Hepatocyte (in vitro differentiated cells): ENCODE measurements at regions not wholly inside any gene's neighbourhood (a gene's known extent, or its start where the extent isn't known, plus 50 kb on each side); places are given as distances from the start of the nearest gene placed in this dataset.

Experiments used
- DNase-seq: peaks from one replicate; pipeline ENCODE4 v3.0.0-alpha.2; 2016; ENCODE audit warnings: low spot score
- H2AFZ ChIP-seq: fragments of 200-600 bp; sonication (generic); 2 replicates; pipeline ENCODE4 v1.6.0; 2016; ENCODE audit warnings: antibody characterized with exemption, mild to moderate bottlenecking
- H3K27ac ChIP-seq: fragments of 200-600 bp; sonication (generic); 2 replicates; pipeline ENCODE4 v1.5.1; 2016; ENCODE audit warnings: mild to moderate bottlenecking
- H3K27me3 ChIP-seq: fragments of 200-600 bp; sonication (generic); 2 replicates; pipeline ENCODE4 v1.6.1; 2016
- H3K36me3 ChIP-seq: fragments of 200-600 bp; sonication (generic); replicated peaks from 2 replicates; pipeline ENCODE4 v1.5.1; 2016; ENCODE audit warnings: low read depth; ENCODE audit not compliant: insufficient read depth
- H3K4me1 ChIP-seq: fragments of 200-600 bp; sonication (generic); 2 replicates; pipeline ENCODE4 v1.5.1; 2016; ENCODE audit warnings: mild to moderate bottlenecking, moderate library complexity; ENCODE audit not compliant: insufficient read depth
- H3K4me2 ChIP-seq: fragments of 200-600 bp; sonication (generic); 2 replicates; pipeline ENCODE4 v1.6.0; 2016
- H3K4me3 ChIP-seq: fragments of 200-600 bp; sonication (generic); 2 replicates; pipeline ENCODE4 v1.5.1; 2016; ENCODE audit warnings: mild to moderate bottlenecking
- H3K79me2 ChIP-seq: fragments of 200-600 bp; sonication (generic); 2 replicates; pipeline ENCODE4 v1.6.0; 2017; ENCODE audit warnings: mild to moderate bottlenecking
- H3K9me2 ChIP-seq: fragments of 200-600 bp; sonication (generic); replicated peaks from 2 replicates; pipeline ENCODE4 v1.6.0; 2017; ENCODE audit warnings: mild to moderate bottlenecking; ENCODE audit not compliant: insufficient read depth
- H3K9me3 ChIP-seq: fragments of 200-600 bp; sonication (generic); 2 replicates; pipeline ENCODE4 v1.5.1; 2016; ENCODE audit warnings: low read depth, mild to moderate bottlenecking
- H4K20me1 ChIP-seq: fragments of 200-600 bp; sonication (generic); 2 replicates; pipeline ENCODE4 v1.6.0; 2016; ENCODE audit warnings: mild to moderate bottlenecking; ENCODE audit not compliant: insufficient read depth, poor library complexity, severe bottlenecking
- CTCF ChIP-seq: fragments of 200-600 bp; sonication (generic); IDR thresholded peaks from 2 replicates; pipeline ENCODE4 v1.5.1; 2016; ENCODE audit warnings: antibody characterized with exemption, mild to moderate bottlenecking; ENCODE audit not compliant: poor library complexity
- EZH2 ChIP-seq: fragments of 200-600 bp; sonication (generic); IDR thresholded peaks from 2 replicates; pipeline ENCODE4 v1.6.1; 2016; ENCODE audit warnings: antibody characterized with exemption, mild to moderate bottlenecking, borderline replicate concordance
- EZH2phosphoT487 ChIP-seq: fragments of 200-600 bp; sonication (generic); IDR thresholded peaks from one replicate; pipeline ENCODE4 v1.6.1; 2018; ENCODE audit warnings: antibody characterized with exemption, mild to moderate bottlenecking, low read depth, moderate library complexity; ENCODE audit not compliant: unreplicated experiment, severe bottlenecking
- WGBS: methylation state at CpG from one replicate; pipeline ENCODE4 v1.1.6; 2016; ENCODE audit warnings: low lambda C conversion rate; ENCODE audit errors: missing lambda C conversion rate; 5-methylcytosine and 5-hydroxymethylcytosine counted together

- Histone ChIP-seq H3K4me3 (no peak overlapping the region), H3K4me2 (no peak overlapping the region), H3K9me2 (no peaks in the 10 kb centered on the region), H4K20me1 (no peaks in the 10 kb centered on the region), H3K36me3 (no peaks in the 10 kb centered on the region), H2AFZ (no peak overlapping the region), H3K4me1 (no peaks in the 10 kb centered on the region), H3K79me2 (no peaks in the 10 kb centered on the region), H3K27ac (no peak overlapping the region), H3K27me3 (no peaks in the 10 kb centered on the region), H3K9me3 (no peaks in the 10 kb centered on the region)
- DNase-seq: no peak
- TF ChIP-seq EZH2phosphoT487: no peak
- TF ChIP-seq EZH2: no peak
- no peak for TF ChIP-seq CTCF
- 79% methylated on average over 4 of the region's 4 CpGs for WGBS
Measured at GRCh38 chr2:163200741-163201140, 362.2 kb upstream of the KCNH7 start.

GRCh38 chr2:163198972-163199371, 360.4 kb upstream of the KCNH7 start:
- no peaks in the 10 kb centered on the region for H3K9me3 ChIP-seq
- no peaks in the 10 kb centered on the region for H3K27me3 ChIP-seq
- no peak overlapping the region for H3K4me3 ChIP-seq
- H3K27ac ChIP-seq: no peak overlapping the region
- no peak overlapping the region for H2AFZ ChIP-seq
- H3K79me2 ChIP-seq: no peaks in the 10 kb centered on the region
- no peaks in the 10 kb centered on the region for H4K20me1 ChIP-seq
- no peak for DNase-seq
- WGBS: 93% methylated on average over 2 of the region's 2 CpGs
- no peak overlapping the region for H3K4me2 ChIP-seq
- no peaks in the 10 kb centered on the region for H3K36me3 ChIP-seq
- TF ChIP-seq CTCF (no peak), EZH2 (no peak), EZH2phosphoT487 (no peak)
- H3K4me1 ChIP-seq: no peaks in the 10 kb centered on the region
- H3K9me2 ChIP-seq: no peaks in the 10 kb centered on the region

- no peaks in the 10 kb centered on the region for H3K9me2 ChIP-seq
- no peaks in the 10 kb centered on the region for H3K79me2 ChIP-seq
- H4K20me1 ChIP-seq: no peaks in the 10 kb centered on the region
- no peak for DNase-seq
- no peak overlapping the region for H2AFZ ChIP-seq
- no peak overlapping the region for H3K27ac ChIP-seq
- no peak overlapping the region for H3K4me3 ChIP-seq
- H3K4me2 ChIP-seq: no peak overlapping the region
- no peaks in the 10 kb centered on the region for H3K4me1 ChIP-seq
- H3K9me3 ChIP-seq: no peaks in the 10 kb centered on the region
- H3K36me3 ChIP-seq: no peaks in the 10 kb centered on the region
- no peaks in the 10 kb centered on the region for H3K27me3 ChIP-seq
- WGBS: 33% methylated on average over 1 of the region's 1 CpG
- TF ChIP-seq EZH2: no peak
- TF ChIP-seq EZH2phosphoT487: no peak
- TF ChIP-seq CTCF: no peak
Measured at GRCh38 chr2:163198007-163198406, 359.4 kb upstream of the KCNH7 start.

GRCh38 chr2:163191372-163191771, 352.8 kb upstream of the KCNH7 start:
- DNase-seq: peak; percentile 54
- H2AFZ ChIP-seq: no peak overlapping the region
- no peaks in the 10 kb centered on the region for H3K9me3 ChIP-seq
- no peak overlapping the region for H3K4me2 ChIP-seq
- no peak for TF ChIP-seq EZH2
- TF ChIP-seq EZH2phosphoT487: no peak
- peak; percentile 74 for TF ChIP-seq CTCF
- no peaks in the 10 kb centered on the region for H3K36me3 ChIP-seq
- H3K9me2 ChIP-seq: no peaks in the 10 kb centered on the region
- no peaks in the 10 kb centered on the region for H4K20me1 ChIP-seq
- H3K27me3 ChIP-seq: no peaks in the 10 kb centered on the region
- no peak overlapping the region for H3K27ac ChIP-seq
- H3K79me2 ChIP-seq: no peaks in the 10 kb centered on the region
- no peaks in the 10 kb centered on the region for H3K4me1 ChIP-seq
- no peak overlapping the region for H3K4me3 ChIP-seq
